ENCODE measurements at regions not wholly inside any gene's neighbourhood (a gene's known extent, or its start where the extent isn't known, plus 50 kb on each side); places are given as distances from the start of the nearest gene placed in this dataset.
"Not testable (repeated sequence)": the region's sequence is repeated elsewhere in the genome, so short reads cannot be mapped to it uniquely, and the experiment has no call there.

DNA sequence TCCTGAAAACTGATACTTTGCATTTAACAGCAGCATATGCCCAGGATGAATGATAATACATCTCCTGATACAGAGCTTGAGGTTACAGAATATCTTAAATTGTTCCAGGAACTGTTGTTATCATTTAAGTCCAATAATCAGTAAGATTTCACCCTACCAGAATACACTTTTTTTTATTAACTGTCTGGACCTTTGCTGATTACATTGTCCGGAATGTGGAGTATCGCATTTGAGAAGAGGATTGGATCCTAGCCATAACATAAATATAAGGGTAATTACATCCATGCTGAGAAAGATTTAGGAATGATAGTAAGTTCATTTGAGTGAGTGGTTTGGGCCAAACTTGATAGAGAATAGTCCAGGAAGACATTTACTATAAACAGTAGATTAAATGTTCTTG is 112.2 kb upstream of the FBXO28 start:
- TF ChIP-seq, protein P1, sequence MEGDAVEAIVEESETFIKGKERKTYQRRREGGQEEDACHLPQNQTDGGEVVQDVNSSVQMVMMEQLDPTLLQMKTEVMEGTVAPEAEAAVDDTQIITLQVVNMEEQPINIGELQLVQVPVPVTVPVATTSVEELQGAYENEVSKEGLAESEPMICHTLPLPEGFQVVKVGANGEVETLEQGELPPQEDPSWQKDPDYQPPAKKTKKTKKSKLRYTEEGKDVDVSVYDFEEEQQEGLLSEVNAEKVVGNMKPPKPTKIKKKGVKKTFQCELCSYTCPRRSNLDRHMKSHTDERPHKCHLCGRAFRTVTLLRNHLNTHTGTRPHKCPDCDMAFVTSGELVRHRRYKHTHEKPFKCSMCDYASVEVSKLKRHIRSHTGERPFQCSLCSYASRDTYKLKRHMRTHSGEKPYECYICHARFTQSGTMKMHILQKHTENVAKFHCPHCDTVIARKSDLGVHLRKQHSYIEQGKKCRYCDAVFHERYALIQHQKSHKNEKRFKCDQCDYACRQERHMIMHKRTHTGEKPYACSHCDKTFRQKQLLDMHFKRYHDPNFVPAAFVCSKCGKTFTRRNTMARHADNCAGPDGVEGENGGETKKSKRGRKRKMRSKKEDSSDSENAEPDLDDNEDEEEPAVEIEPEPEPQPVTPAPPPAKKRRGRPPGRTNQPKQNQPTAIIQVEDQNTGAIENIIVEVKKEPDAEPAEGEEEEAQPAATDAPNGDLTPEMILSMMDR (IDR thresholded peaks at IDR 0.05), result not testable (repeated sequence)
- not testable (repeated sequence) for TF ChIP-seq POLR2A, POLR2AphosphoS5 (IDR thresholded peaks at IDR 0.05)
